Psoas muscle (tissue), 7 donors: ENCODE measurements at regions not wholly inside any gene's neighbourhood (a gene's known extent, or its start where the extent isn't known, plus 50 kb on each side); places are given as distances from the start of the nearest gene placed in this dataset.

Source experiments
- ATAC-seq, 4 donors: fragments of 200-7000 bp; cut with Tn5 transposase; one replicate each; pipeline ENCODE4 v1.9.1; 2020; ENCODE audit warnings: moderate library complexity in 3 of 4, mild to moderate bottlenecking in 2 of 4
- DNase-seq, 2 donors: peaks; one replicate each; pipeline ENCODE4 v3.0.0-alpha.2; 2020
- H3K27ac ChIP-seq: fragments of 200-600 bp; one replicate; pipeline ENCODE4 v1.8.0; 2022
- H3K27me3 ChIP-seq, 3 donors: fragments of 200-600 bp in 1 of 3; one replicate each; pipeline versions ENCODE4 v1.6.1 to v1.8.0; 2013 to 2022; ENCODE audit warnings: low read length in 2 of 3, mild to moderate bottlenecking in 2 of 3, moderate library complexity in 1 of 3; ENCODE audit not compliant: insufficient read depth in 3 of 3
- H3K36me3 ChIP-seq, 2 donors: fragments of 200-600 bp in 1 of 2; one replicate each; pipeline versions ENCODE4 v1.6.1 to v1.8.0; 2013 to 2022; ENCODE audit warnings: low read depth in 1 of 2, mild to moderate bottlenecking in 1 of 2, moderate library complexity in 1 of 2; ENCODE audit not compliant: insufficient read depth in 1 of 2
- H3K4me1 ChIP-seq: fragments of 200-600 bp; one replicate; pipeline ENCODE4 v1.8.0; 2022
- H3K4me3 ChIP-seq: fragments of 200-600 bp; one replicate; pipeline ENCODE4 v1.8.0; 2022; ENCODE audit warnings: mild to moderate bottlenecking
- H3K9me3 ChIP-seq: fragments of 200-600 bp; one replicate; pipeline ENCODE4 v1.8.0; 2022
- WGBS, 3 donors: extraction: QIAGEN DNeasy Blood & Tissue Kit; methylation state at CpG; one replicate each; pipeline versions ENCODE4 v1.1.6 to v1.1.7; 2013; 5-methylcytosine and 5-hydroxymethylcytosine counted together
- intact Hi-C, 2 donors: fragments of 100-400 bp; cut with DNase I; formaldehyde crosslinking; loops; one replicate each; pipeline versions ENCODE4 v1.11.0 to v1.14.2; 2022
- TF ChIP-seq, protein P1 (sequence below): fragments of 200-600 bp; IDR thresholded peaks from one replicate; pipeline ENCODE4 v1.8.0; 2022; ENCODE audit warnings: antibody characterized with exemption
- donor health status: healthy with polysubstance abuse.
- donor health status: DM: no; HTN: no; CAD: no; lungs with moderate emphysema.
- donor health status: Bipolar disorder and iron deficiency.
- donor health status: healthy.
- donor health status: DM: yes; HTN: yes; CAD: no.
- donor health status: DM: no; HTN: no; CAD: no.
- donor health status: DM: yes; HTN: yes; CAD: no.

DNA sequence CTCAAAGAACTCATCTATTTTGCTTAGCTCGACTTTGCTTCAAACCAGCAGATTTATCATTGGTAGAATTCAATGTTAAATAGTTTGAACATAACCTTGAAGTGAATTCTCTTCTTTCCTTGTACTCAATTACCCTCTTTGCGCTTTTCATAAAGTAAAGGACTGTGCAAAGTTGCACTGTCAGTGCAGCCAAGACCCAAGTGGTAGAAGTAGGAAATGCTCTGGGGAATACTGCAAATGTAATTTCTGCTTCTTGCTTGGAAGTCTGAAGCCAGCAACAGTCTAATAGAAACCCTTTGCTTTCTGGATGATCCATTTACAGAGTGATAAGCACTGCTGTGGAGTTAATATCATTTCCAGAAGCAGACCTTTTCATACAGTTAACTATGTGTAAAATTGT, 936.7 kb upstream of the TMPRSS15 start:
- Histone ChIP-seq H3K36me3 (no peaks in the 10 kb centered on the region), H3K27me3 (no peaks in the 10 kb centered on the region), H3K9me3 (no peaks in the 10 kb centered on the region), H3K27ac (no peak overlapping the region), H3K4me1 (no peaks in the 10 kb centered on the region), H3K4me3 (no peak overlapping the region)
- intact Hi-C loops = no loop called here
- no peak for ATAC-seq
- TF ChIP-seq, protein P1, sequence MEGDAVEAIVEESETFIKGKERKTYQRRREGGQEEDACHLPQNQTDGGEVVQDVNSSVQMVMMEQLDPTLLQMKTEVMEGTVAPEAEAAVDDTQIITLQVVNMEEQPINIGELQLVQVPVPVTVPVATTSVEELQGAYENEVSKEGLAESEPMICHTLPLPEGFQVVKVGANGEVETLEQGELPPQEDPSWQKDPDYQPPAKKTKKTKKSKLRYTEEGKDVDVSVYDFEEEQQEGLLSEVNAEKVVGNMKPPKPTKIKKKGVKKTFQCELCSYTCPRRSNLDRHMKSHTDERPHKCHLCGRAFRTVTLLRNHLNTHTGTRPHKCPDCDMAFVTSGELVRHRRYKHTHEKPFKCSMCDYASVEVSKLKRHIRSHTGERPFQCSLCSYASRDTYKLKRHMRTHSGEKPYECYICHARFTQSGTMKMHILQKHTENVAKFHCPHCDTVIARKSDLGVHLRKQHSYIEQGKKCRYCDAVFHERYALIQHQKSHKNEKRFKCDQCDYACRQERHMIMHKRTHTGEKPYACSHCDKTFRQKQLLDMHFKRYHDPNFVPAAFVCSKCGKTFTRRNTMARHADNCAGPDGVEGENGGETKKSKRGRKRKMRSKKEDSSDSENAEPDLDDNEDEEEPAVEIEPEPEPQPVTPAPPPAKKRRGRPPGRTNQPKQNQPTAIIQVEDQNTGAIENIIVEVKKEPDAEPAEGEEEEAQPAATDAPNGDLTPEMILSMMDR = no peak
- WGBS, 3 donors = 63 to 74% (median 66%) methylated on average over 2 of the region's 2 CpGs
- DNase-seq = no peak

DNA sequence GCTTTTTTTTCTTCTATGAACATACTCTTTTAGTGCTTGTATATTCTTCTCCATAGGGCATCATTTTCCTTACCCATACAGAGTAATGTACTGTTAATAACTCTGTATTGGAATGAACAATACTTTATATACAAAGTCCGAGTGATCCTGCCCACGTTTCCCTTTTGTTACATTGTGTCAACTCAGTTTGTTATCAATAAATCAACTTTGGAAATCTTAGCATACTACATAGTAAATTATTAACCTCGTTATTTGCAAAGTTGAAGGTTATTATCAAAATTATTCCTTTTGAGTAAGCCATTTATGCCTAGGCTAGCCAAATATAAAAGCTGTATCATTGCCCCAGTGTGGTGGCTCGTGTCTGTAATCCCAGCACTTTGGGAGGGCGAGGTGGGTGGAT, 937.4 kb upstream of the TMPRSS15 start:
- no peaks in the 10 kb centered on the region for H3K9me3 ChIP-seq
- H3K27ac ChIP-seq = no peak overlapping the region
- H3K4me3 ChIP-seq = no peak overlapping the region
- H3K27me3 ChIP-seq = no peaks in the 10 kb centered on the region
- ATAC-seq (no peak), DNase-seq (no peak)
- 74 to 80% (median 77%) methylated on average over 5 of the region's 5 CpGs for WGBS, 3 donors
- no peaks in the 10 kb centered on the region for H3K4me1 ChIP-seq
- intact Hi-C loops = no loop called here
- TF ChIP-seq, protein P1 = no peak
- H3K36me3 ChIP-seq = no peaks in the 10 kb centered on the region

DNA sequence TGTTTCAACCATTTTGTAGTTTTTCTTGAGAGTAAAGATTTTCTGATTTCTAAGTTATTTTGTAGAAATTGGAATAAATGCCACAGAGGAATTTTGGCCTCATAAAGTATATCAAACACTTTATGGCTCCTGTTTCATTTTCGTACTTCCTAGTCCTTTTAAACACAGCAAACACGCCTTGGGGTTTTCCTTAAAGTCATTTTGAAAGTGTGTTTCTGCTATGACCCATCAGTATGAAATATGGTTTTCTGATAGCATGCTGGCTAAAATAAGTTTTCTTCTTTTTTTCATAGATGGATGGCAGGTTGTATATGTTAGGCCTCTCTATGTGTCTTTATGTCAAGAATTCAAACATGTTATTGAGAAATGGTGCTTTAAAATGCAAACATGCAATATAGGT, 940.1 kb upstream of the TMPRSS15 start:
- Histone ChIP-seq H3K36me3 (no peaks in the 10 kb centered on the region), H3K27me3 (no peaks in the 10 kb centered on the region), H3K27ac (no peak overlapping the region), H3K4me3 (no peak overlapping the region), H3K4me1 (no peaks in the 10 kb centered on the region), H3K9me3 (no peaks in the 10 kb centered on the region)
- ATAC-seq (no peak), DNase-seq (no peak)
- TF ChIP-seq, protein P1 = no peak
- intact Hi-C loops = no loop called here
- 59 to 61% (median 60%) methylated on average over 2 of the region's 2 CpGs for whole genome bisulfite sequencing, 3 donors

DNA sequence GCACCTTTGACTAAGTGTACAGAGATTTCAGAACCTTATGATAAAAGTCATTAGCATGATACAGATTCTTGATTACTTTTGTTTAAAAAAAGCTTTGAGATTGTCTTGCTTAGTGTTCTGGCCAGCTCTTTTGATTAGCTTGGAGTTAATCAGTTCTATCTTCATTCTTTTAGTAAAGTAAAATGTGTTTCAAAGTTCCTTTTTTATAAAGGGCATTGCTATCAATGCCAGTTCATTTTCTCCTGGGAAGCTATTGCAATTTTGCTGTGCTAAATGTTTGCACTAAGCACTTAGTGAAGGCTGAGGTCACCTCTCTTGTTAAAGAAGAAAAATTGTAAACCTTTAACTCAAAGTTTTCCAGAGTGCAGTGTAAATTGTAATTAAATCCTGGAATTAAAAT, 946.7 kb upstream of the TMPRSS15 start:
- Histone ChIP-seq H3K36me3 (no peaks in the 10 kb centered on the region), H3K27ac (no peak overlapping the region), H3K4me1 (no peaks in the 10 kb centered on the region), H3K9me3 (no peaks in the 10 kb centered on the region), H3K27me3 (no peaks in the 10 kb centered on the region), H3K4me3 (no peak overlapping the region)
- ATAC-seq (no peak), DNase-seq (no peak)
- TF ChIP-seq, protein P1 = no peak
- intact Hi-C loops = no loop called here

DNA sequence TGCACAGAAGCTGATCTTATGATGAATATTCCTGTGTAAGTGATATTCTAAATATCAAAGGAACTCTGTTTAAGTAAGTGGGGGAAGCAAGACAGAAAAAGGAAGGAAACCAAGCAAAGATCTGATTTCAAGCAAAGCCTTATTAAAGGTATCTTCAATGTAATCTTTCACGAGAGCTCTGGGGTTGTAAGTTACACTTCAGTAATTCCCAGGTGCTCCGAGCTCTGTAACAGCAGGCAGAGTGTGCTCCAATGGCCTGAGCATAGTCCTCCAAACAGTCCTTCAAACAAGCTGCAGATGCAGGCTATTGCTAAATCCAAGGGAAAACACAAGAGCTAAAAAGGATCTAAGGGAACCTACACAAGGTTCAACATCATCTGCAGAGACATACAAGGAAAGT, 949.7 kb upstream of the TMPRSS15 start:
- Histone ChIP-seq H3K9me3 (no peaks in the 10 kb centered on the region), H3K4me1 (no peaks in the 10 kb centered on the region), H3K36me3 (no peaks in the 10 kb centered on the region), H3K27me3 (no peaks in the 10 kb centered on the region), H3K27ac (no peak overlapping the region), H3K4me3 (no peak overlapping the region)
- intact Hi-C loops = no loop called here
- no peak for DNase-seq
- 48 to 64% (median 52%) methylated on average over 2 of the region's 2 CpGs for WGBS, 3 donors
- TF ChIP-seq, protein P1 = no peak
- no peak for ATAC-seq
